ENCODE measurements at regions not wholly inside any gene's neighbourhood (a gene's known extent, or its start where the extent isn't known, plus 50 kb on each side); places are given as distances from the start of the nearest gene placed in this dataset.

DNA sequence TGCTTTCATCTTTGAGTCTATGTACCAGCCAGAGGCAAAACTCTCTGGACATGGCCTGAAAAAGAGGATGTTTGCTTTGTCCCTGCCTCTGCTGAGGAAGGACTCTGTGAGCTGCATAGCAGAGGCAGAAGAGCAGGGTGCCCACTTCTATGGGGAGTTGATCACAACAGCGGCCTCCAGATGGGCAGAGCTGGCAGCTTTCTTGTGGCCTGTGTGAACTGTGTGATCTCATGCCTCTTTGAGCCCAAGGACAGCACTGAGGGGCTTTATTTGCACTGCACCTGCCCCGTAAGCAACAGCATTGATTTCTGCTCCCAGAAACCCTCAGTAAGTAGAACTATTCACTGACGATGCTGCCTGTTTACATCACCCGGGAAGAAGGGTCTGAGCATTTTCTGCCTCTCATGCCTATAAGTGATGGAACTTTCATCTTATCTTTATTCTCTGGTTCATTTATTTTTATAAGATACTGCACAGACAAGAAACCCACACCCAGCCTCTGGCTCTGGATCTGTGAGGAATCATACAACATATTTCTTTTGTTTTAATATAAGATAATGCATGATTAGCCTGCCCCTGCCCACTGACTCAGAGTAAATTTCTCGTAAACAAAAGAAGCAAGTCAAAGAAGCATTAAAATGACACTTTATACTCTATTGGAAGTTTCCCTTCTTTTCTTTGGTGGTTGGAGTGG is 244.2 kb upstream of the SOX21 start:
- Mint-ChIP-seq H3K4me1 (ENCODE audit: low read depth, unreplicated experiment) (no peaks in the 10 kb centered on the region), H3K9me3 (ENCODE audit: unreplicated experiment) (peaks cover 1% of the 10 kb centered on the region), H3K4me3 (ENCODE audit: unreplicated experiment) (no peak overlapping the region), H3K27me3 (ENCODE audit: low read depth, unreplicated experiment) (peaks cover 2% of the 10 kb centered on the region), H3K36me3 (ENCODE audit: low read depth, unreplicated experiment) (peaks cover 3% of the 10 kb centered on the region), H3K27ac (ENCODE audit: unreplicated experiment) (no peak overlapping the region)
- Histone ChIP-seq H3K27me3 (ENCODE audit: insufficient read depth, low read length) (no peaks in the 10 kb centered on the region), H3K9me3 (ENCODE audit: insufficient read depth, low read depth, low read length) (no peaks in the 10 kb centered on the region), H3K79me2 (ENCODE audit: insufficient read depth, low read length) (no peaks in the 10 kb centered on the region), H4K20me1 (ENCODE audit: insufficient read depth, low read length) (no peaks in the 10 kb centered on the region), H2AFZ (ENCODE audit: low read depth, low read length) (no peak overlapping the region), H3K4me3 (ENCODE audit: insufficient read depth, low read depth, low read length) (no peak overlapping the region), H3K4me1 (ENCODE audit: insufficient read depth, low read length) (no peaks in the 10 kb centered on the region), H3K4me2 (ENCODE audit: low read length) (no peak overlapping the region), H3K9ac (ENCODE audit: low read length) (no peak overlapping the region), H3K27ac (ENCODE audit: low read depth, low read length) (no peak overlapping the region), H3K36me3 (ENCODE audit: insufficient read depth, low read length) (no peaks in the 10 kb centered on the region)
- TF ChIP-seq EZH2 (IDR thresholded peaks at IDR 0.05; ENCODE audit: insufficient read depth, low read length) = no peak
- TF ChIP-seq, protein P1, sequence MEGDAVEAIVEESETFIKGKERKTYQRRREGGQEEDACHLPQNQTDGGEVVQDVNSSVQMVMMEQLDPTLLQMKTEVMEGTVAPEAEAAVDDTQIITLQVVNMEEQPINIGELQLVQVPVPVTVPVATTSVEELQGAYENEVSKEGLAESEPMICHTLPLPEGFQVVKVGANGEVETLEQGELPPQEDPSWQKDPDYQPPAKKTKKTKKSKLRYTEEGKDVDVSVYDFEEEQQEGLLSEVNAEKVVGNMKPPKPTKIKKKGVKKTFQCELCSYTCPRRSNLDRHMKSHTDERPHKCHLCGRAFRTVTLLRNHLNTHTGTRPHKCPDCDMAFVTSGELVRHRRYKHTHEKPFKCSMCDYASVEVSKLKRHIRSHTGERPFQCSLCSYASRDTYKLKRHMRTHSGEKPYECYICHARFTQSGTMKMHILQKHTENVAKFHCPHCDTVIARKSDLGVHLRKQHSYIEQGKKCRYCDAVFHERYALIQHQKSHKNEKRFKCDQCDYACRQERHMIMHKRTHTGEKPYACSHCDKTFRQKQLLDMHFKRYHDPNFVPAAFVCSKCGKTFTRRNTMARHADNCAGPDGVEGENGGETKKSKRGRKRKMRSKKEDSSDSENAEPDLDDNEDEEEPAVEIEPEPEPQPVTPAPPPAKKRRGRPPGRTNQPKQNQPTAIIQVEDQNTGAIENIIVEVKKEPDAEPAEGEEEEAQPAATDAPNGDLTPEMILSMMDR (IDR thresholded peaks at IDR 0.05; ENCODE audit: insufficient read depth, low read depth, low read length) = no peak
- FAIRE-seq (no peak), DNase-seq (ENCODE audit: low read depth) (peak; percentile 25)

DNA sequence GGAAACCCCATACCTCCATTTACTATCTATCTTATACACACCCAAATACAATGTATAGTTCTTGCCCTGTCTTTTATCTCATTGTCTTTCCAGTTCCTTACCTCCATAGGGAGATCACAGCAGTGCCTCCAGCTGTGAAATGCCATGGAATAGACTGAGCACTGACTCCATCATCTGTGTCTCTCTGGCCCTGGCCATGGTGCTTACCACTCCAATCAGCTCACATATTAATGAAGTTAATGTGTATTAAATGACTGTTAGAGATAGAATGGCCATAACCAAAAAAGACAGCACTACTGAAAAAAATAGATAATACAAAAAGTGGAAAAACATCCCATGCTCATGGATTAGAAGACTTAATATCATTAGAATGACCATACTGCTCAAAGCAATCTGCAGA is 240.4 kb upstream of the SOX21 start:
- Histone ChIP-seq H3K27ac (ENCODE audit: low read depth, low read length) (no peak overlapping the region), H3K36me3 (ENCODE audit: insufficient read depth, low read length) (no peaks in the 10 kb centered on the region), H2AFZ (ENCODE audit: low read depth, low read length) (no peak overlapping the region), H3K9ac (ENCODE audit: low read length) (no peak overlapping the region), H3K27me3 (ENCODE audit: insufficient read depth, low read length) (no peaks in the 10 kb centered on the region), H4K20me1 (ENCODE audit: insufficient read depth, low read length) (no peaks in the 10 kb centered on the region), H3K9me3 (ENCODE audit: insufficient read depth, low read depth, low read length) (no peaks in the 10 kb centered on the region), H3K4me2 (ENCODE audit: low read length) (no peak overlapping the region), H3K4me3 (ENCODE audit: insufficient read depth, low read depth, low read length) (no peak overlapping the region), H3K4me1 (ENCODE audit: insufficient read depth, low read length) (no peaks in the 10 kb centered on the region), H3K79me2 (ENCODE audit: insufficient read depth, low read length) (no peaks in the 10 kb centered on the region)
- no peaks in the 10 kb centered on the region for H3K9me3 Mint-ChIP-seq (ENCODE audit: unreplicated experiment)
- H3K27ac Mint-ChIP-seq (ENCODE audit: unreplicated experiment) = no peak overlapping the region
- H3K27me3 Mint-ChIP-seq (ENCODE audit: low read depth, unreplicated experiment) = peaks cover 4% of the 10 kb centered on the region
- H3K36me3 Mint-ChIP-seq (ENCODE audit: low read depth, unreplicated experiment) = peaks cover 3% of the 10 kb centered on the region
- TF ChIP-seq, protein P1 (IDR thresholded peaks at IDR 0.05; ENCODE audit: insufficient read depth, low read depth, low read length) = no peak
- no peak for TF ChIP-seq EZH2 (IDR thresholded peaks at IDR 0.05; ENCODE audit: insufficient read depth, low read length)
- peaks cover 2% of the 10 kb centered on the region for H3K4me1 Mint-ChIP-seq (ENCODE audit: low read depth, unreplicated experiment)
- no peak overlapping the region for H3K4me3 Mint-ChIP-seq (ENCODE audit: unreplicated experiment)
- FAIRE-seq = no peak
- DNase-seq (ENCODE audit: low read depth) = no peak

DNA sequence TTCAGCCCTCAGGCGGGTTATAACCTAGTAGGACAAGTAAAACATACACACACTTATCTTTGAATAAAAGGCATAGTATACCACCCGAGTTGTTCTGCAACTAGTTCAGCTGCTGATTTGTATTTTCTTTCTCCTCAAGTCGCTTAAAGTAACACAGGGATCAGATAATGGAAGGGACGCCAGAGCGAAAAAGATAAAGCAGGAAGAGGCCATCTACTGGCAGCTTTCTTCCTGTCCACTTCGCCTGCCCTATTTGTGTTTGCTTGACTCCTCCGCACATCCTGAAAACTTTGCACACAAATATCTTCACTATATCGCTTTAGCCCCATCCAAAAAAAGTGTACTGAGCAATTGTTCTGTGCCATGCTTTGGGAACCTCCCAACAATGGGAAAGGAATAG is 238.0 kb upstream of the SOX21 start:
- FAIRE-seq (no peak), DNase-seq (ENCODE audit: low read depth) (no peak)
- Histone ChIP-seq H3K9me3 (ENCODE audit: insufficient read depth, low read depth, low read length) (no peaks in the 10 kb centered on the region), H4K20me1 (ENCODE audit: insufficient read depth, low read length) (no peaks in the 10 kb centered on the region), H3K79me2 (ENCODE audit: insufficient read depth, low read length) (no peaks in the 10 kb centered on the region), H3K4me2 (ENCODE audit: low read length) (no peak overlapping the region), H3K27me3 (ENCODE audit: insufficient read depth, low read length) (no peaks in the 10 kb centered on the region), H3K4me1 (ENCODE audit: insufficient read depth, low read length) (no peaks in the 10 kb centered on the region), H3K9ac (ENCODE audit: low read length) (no peak overlapping the region), H2AFZ (ENCODE audit: low read depth, low read length) (no peak overlapping the region), H3K4me3 (ENCODE audit: insufficient read depth, low read depth, low read length) (no peak overlapping the region), H3K36me3 (ENCODE audit: insufficient read depth, low read length) (no peaks in the 10 kb centered on the region), H3K27ac (ENCODE audit: low read depth, low read length) (no peak overlapping the region)
- peaks cover 2% of the 10 kb centered on the region for H3K9me3 Mint-ChIP-seq (ENCODE audit: unreplicated experiment)
- peaks cover 11% of the 10 kb centered on the region for H3K4me1 Mint-ChIP-seq (ENCODE audit: low read depth, unreplicated experiment)
- no peak overlapping the region for H3K27ac Mint-ChIP-seq (ENCODE audit: unreplicated experiment)
- TF ChIP-seq, protein P1 (IDR thresholded peaks at IDR 0.05; ENCODE audit: insufficient read depth, low read depth, low read length) = no peak
- no peak for TF ChIP-seq EZH2 (IDR thresholded peaks at IDR 0.05; ENCODE audit: insufficient read depth, low read length)
- peaks cover 4% of the 10 kb centered on the region for H3K27me3 Mint-ChIP-seq (ENCODE audit: low read depth, unreplicated experiment)
- H3K4me3 Mint-ChIP-seq (ENCODE audit: unreplicated experiment) = no peak overlapping the region
- peaks cover 3% of the 10 kb centered on the region for H3K36me3 Mint-ChIP-seq (ENCODE audit: low read depth, unreplicated experiment)
